ENCODE measurements at regions not wholly inside any gene's neighbourhood (a gene's known extent, or its start where the extent isn't known, plus 50 kb on each side); places are given as distances from the start of the nearest gene placed in this dataset.

- DNase-seq (ENCODE audit: low read depth in 2 of 2), result no peak
These were observed 119.4 kb downstream of the FAT4 start for GRCh38 chr4:125434136-125434535.

- DNase-seq (ENCODE audit: low read depth in 2 of 2), result no peak
These were observed 126.1 kb downstream of the FAT4 start for GRCh38 chr4:125440814-125441213.

GRCh38 chr4:125444166-125444565 lies 129.4 kb downstream of the FAT4 start:
- no peak for DNase-seq (ENCODE audit: low read depth in 2 of 2)

GRCh38 chr4:125445525-125445924 lies 130.8 kb downstream of the FAT4 start:
- DNase-seq (ENCODE audit: low read depth in 2 of 2), result no peak

GRCh38 chr4:125447551-125448290 lies 133.0 kb downstream of the FAT4 start:
- DNase-seq (ENCODE audit: low read depth in 2 of 2), result no peak

- DNase-seq (ENCODE audit: low read depth in 2 of 2), result no peak
These were observed 141.3 kb downstream of the FAT4 start for GRCh38 chr4:125456075-125456474.

GRCh38 chr4:125459531-125459930 lies 144.8 kb downstream of the FAT4 start:
- no peak for DNase-seq (ENCODE audit: low read depth in 2 of 2)

- DNase-seq (ENCODE audit: low read depth in 2 of 2), result no peak
These were observed 147.1 kb downstream of the FAT4 start for GRCh38 chr4:125461676-125462363.

GRCh38 chr4:125464146-125464545 lies 149.4 kb downstream of the FAT4 start:
- no peak for DNase-seq (ENCODE audit: low read depth in 2 of 2)

GRCh38 chr4:125481334-125482045 lies 166.7 kb downstream of the FAT4 start:
- DNase-seq (ENCODE audit: low read depth in 2 of 2), result no peak

- DNase-seq (ENCODE audit: low read depth in 2 of 2), result no peak
These were observed 168.1 kb downstream of the FAT4 start for GRCh38 chr4:125482822-125483221.

GRCh38 chr4:125483278-125483677 lies 168.5 kb downstream of the FAT4 start:
- DNase-seq (ENCODE audit: low read depth in 2 of 2), result no peak

- no peak for DNase-seq (ENCODE audit: low read depth in 2 of 2)
These were observed 170.2 kb downstream of the FAT4 start for GRCh38 chr4:125484912-125485311.

GRCh38 chr4:125486351-125486750 lies 171.6 kb downstream of the FAT4 start:
- no peak for DNase-seq (ENCODE audit: low read depth in 2 of 2)

- DNase-seq (ENCODE audit: low read depth in 2 of 2), result no peak
These were observed 175.4 kb downstream of the FAT4 start for GRCh38 chr4:125489952-125490690.

GRCh38 chr4:125492957-125493356 lies 178.2 kb downstream of the FAT4 start:
- no peak for DNase-seq (ENCODE audit: low read depth in 2 of 2)

- no peak for DNase-seq (ENCODE audit: low read depth in 2 of 2)
These were observed 183.1 kb downstream of the FAT4 start for GRCh38 chr4:125497861-125498260.

- DNase-seq (ENCODE audit: low read depth in 2 of 2), result no peak
These were observed 184.2 kb downstream of the FAT4 start for GRCh38 chr4:125498981-125499380.

GRCh38 chr4:125501090-125501489 lies 186.3 kb downstream of the FAT4 start:
- DNase-seq (ENCODE audit: low read depth in 2 of 2), result no peak

- no peak for DNase-seq (ENCODE audit: low read depth in 2 of 2)
These were observed 186.8 kb downstream of the FAT4 start for GRCh38 chr4:125501568-125501967.

- no peak for DNase-seq (ENCODE audit: low read depth in 2 of 2)
These were observed 190.9 kb downstream of the FAT4 start for GRCh38 chr4:125505621-125506020.

- DNase-seq (ENCODE audit: low read depth in 2 of 2), result no peak
These were observed 192.4 kb downstream of the FAT4 start for GRCh38 chr4:125507141-125507540.

Measured in dermis microvascular lymphatic vessel endothelial cell (primary cell).